NB4 (cell line): ENCODE measurements at regions not wholly inside any gene's neighbourhood (a gene's known extent, or its start where the extent isn't known, plus 50 kb on each side); places are given as distances from the start of the nearest gene placed in this dataset.

Source experiments
- POLR2A ChIP-seq: IDR thresholded peaks from 2 replicates; pipeline ENCODE4 v1.6.1; 2011; ENCODE audit warnings: mild to moderate bottlenecking; ENCODE audit not compliant: insufficient read length; ENCODE audit errors: extremely low read depth
- TF ChIP-seq, protein P1 (sequence below): IDR thresholded peaks from one replicate; pipeline ENCODE4 v1.5.1; 2012; ENCODE audit warnings: low read depth, low read length
- TF ChIP-seq, protein P2 (sequence below): IDR thresholded peaks from 2 replicates; pipeline ENCODE4 v1.6.1; 2011; ENCODE audit warnings: low read depth, low read length

- TF ChIP-seq, protein P1, sequence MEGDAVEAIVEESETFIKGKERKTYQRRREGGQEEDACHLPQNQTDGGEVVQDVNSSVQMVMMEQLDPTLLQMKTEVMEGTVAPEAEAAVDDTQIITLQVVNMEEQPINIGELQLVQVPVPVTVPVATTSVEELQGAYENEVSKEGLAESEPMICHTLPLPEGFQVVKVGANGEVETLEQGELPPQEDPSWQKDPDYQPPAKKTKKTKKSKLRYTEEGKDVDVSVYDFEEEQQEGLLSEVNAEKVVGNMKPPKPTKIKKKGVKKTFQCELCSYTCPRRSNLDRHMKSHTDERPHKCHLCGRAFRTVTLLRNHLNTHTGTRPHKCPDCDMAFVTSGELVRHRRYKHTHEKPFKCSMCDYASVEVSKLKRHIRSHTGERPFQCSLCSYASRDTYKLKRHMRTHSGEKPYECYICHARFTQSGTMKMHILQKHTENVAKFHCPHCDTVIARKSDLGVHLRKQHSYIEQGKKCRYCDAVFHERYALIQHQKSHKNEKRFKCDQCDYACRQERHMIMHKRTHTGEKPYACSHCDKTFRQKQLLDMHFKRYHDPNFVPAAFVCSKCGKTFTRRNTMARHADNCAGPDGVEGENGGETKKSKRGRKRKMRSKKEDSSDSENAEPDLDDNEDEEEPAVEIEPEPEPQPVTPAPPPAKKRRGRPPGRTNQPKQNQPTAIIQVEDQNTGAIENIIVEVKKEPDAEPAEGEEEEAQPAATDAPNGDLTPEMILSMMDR = no peak
- TF ChIP-seq POLR2A = no peak
- TF ChIP-seq, protein P2, sequence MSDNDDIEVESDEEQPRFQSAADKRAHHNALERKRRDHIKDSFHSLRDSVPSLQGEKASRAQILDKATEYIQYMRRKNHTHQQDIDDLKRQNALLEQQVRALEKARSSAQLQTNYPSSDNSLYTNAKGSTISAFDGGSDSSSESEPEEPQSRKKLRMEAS = no peak
These were observed 171.4 kb upstream of the FSIP2 start for GRCh38 chr2:185567196-185567595.
